Aorta (tissue), 5 donors: ENCODE measurements at regions not wholly inside any gene's neighbourhood (a gene's known extent, or its start where the extent isn't known, plus 50 kb on each side); places are given as distances from the start of the nearest gene placed in this dataset.

Source experiments
- ATAC-seq: fragments of 200-7000 bp; cut with Tn5 transposase; one replicate; pipeline ENCODE4 v1.9.1; 2022; ENCODE audit warnings: moderate library complexity; ENCODE audit not compliant: low FRiP score
- DNase-seq, 2 donors: peaks; one replicate each; pipeline ENCODE4 v3.0.0-alpha.2; 2020
- H3K27ac ChIP-seq, 2 donors: one replicate each; pipeline ENCODE4 v1.5.1; 2013; ENCODE audit warnings: low read length in 2 of 2, mild to moderate bottlenecking in 2 of 2, moderate library complexity in 2 of 2, control low read depth in 1 of 2, inconsistent platforms in 1 of 2, low read depth in 1 of 2
- H3K27me3 ChIP-seq, 2 donors: one replicate each; pipeline ENCODE4 v1.6.1; 2013; ENCODE audit warnings: control low read depth in 1 of 2, low read length in 1 of 2, mild to moderate bottlenecking in 1 of 2, moderate library complexity in 1 of 2; ENCODE audit not compliant: insufficient read depth in 2 of 2, control insufficient read depth in 1 of 2
- H3K36me3 ChIP-seq, 2 donors: one replicate each; pipeline ENCODE4 v1.6.1; 2013; ENCODE audit warnings: control low read depth in 1 of 2, low read length in 1 of 2, mild to moderate bottlenecking in 1 of 2; ENCODE audit not compliant: insufficient read depth in 2 of 2, control insufficient read depth in 1 of 2
- H3K4me1 ChIP-seq, 2 donors: one replicate each; pipeline ENCODE4 v1.6.1; 2013; ENCODE audit warnings: low read length in 2 of 2, control low read depth in 1 of 2, mild to moderate bottlenecking in 1 of 2, moderate library complexity in 1 of 2; ENCODE audit not compliant: insufficient read depth in 2 of 2, control insufficient read depth in 1 of 2
- H3K4me3 ChIP-seq, 2 donors: one replicate each; pipeline ENCODE4 v1.5.1; 2013; ENCODE audit warnings: low read length in 2 of 2, control low read depth in 1 of 2, mild to moderate bottlenecking in 1 of 2
- H3K9me3 ChIP-seq: one replicate; pipeline ENCODE4 v1.6.1; 2013; ENCODE audit warnings: mild to moderate bottlenecking, low read length; ENCODE audit not compliant: control insufficient read depth
- WGBS, 2 donors: extraction: QIAGEN DNeasy Blood & Tissue Kit; methylation state at CpG; one replicate each; pipeline ENCODE4 v1.1.7; 2013; 5-methylcytosine and 5-hydroxymethylcytosine counted together
- intact Hi-C, 2 donors: fragments of 100-400 bp; cut with DNase I; formaldehyde crosslinking; loops; one replicate each; pipeline versions ENCODE4 v1.14.2 to v1.15.0; 2022
- donor health status: healthy with polysubstance abuse.
- donor health status: Bipolar disorder and iron deficiency.
- donor health status: DM: no; HTN: no; CAD: no.
- donor health status: DM: no; HTN: no; CAD: no.
- donor health status: DM: yes; HTN: yes; CAD: no.

DNA sequence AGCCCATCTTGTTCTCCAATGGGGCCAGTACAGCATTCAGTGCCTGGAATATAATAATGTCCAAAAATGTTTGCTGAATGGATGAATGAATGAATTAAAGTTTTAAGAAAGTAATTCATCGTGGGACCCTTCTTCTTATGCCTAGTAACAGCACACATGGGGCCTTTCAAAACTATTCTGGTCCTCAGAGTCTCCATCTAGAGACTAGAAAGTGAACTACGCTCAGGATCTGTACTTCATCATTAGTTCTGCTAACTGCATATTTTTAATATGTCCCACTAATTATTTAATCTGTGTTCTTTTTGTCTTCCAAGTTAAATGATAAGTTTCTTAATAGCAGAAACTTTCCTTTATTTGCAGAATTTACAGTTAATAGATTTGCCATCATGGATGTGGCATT is 172.5 kb downstream of the SMAD2 start:
- Histone ChIP-seq H3K4me3 (no peak overlapping the region), H3K9me3 (peaks cover 3% of the 10 kb centered on the region), H3K27ac (no peak overlapping the region), H3K4me1 (no peaks in the 10 kb centered on the region), H3K36me3 (no peaks in the 10 kb centered on the region), H3K27me3 (no peaks in the 10 kb centered on the region)
- ATAC-seq (no peak), DNase-seq (no peak)
- 70 to 74% methylated on average over 2 of the region's 2 CpGs for WGBS, 2 donors
- intact Hi-C loops, result loop anchor here in 1 of 2 donors (10.0 kb wide), 1 partner anchor 543 kb away; no protein-coding TSS in a partner anchor

DNA sequence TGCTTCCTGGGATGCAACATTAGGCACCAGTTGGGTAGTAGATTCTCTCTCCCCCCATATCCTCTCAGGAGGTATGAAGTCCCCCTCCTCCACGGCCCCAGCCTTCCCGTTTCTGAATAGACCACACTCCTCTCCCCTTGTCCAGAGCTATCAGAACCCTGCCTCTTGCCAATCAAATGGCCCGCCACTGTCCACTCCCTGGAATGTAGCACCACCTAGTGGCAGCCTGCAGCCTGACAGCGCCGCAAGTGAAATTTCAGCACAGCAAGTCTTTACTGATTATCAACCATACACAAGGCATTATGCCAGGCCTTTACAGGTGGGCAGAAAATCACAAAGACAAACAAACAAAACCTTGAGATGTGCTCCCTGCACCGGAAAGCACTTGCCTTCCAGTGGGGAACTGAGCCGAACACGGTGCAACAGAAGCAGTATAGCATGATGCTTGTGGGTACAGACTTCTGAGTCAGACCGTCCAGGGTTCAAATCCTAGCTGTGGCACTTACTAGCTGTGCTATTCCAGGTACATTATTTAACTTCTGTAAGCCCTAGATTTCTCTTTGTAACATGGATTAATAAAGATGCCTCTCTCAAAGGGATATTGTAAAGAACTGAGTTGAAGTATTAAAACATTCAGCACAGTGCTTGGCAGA is 174.0 kb downstream of the SMAD2 start:
- no peak for ATAC-seq
- Histone ChIP-seq H3K9me3 (peaks cover 3% of the 10 kb centered on the region), H3K4me3 (no peak overlapping the region), H3K4me1 (no peaks in the 10 kb centered on the region), H3K27ac (no peak overlapping the region), H3K27me3 (no peaks in the 10 kb centered on the region), H3K36me3 (no peaks in the 10 kb centered on the region)
- intact Hi-C loops, result loop anchor here in 1 of 2 donors (10.0 kb wide), 1 partner anchor 542 kb away; no protein-coding TSS in a partner anchor
- WGBS, 2 donors, result 24 to 28% methylated on average over 9 of the region's 9 CpGs
- DNase-seq, result no peak

GRCh38 chr18:47755102-47755456 is 175.4 kb downstream of the SMAD2 start:
- Histone ChIP-seq H3K9me3 (peaks cover 2% of the 10 kb centered on the region), H3K4me3 (no peak overlapping the region), H3K27me3 (no peaks in the 10 kb centered on the region), H3K27ac (no peak overlapping the region), H3K4me1 (no peaks in the 10 kb centered on the region), H3K36me3 (no peaks in the 10 kb centered on the region)
- no peak for DNase-seq
- intact Hi-C loops, result loop anchor here in 1 of 2 donors (10.0 kb wide), 1 partner anchor 540 kb away; no protein-coding TSS in a partner anchor
- ATAC-seq, result no peak
- 81 to 87% methylated on average over 4 of the region's 4 CpGs for WGBS, 2 donors

GRCh38 chr18:47754311-47755101 is 176.0 kb downstream of the SMAD2 start:
- Histone ChIP-seq H3K36me3 (no peaks in the 10 kb centered on the region), H3K9me3 (peaks cover 2% of the 10 kb centered on the region), H3K4me1 (no peaks in the 10 kb centered on the region), H3K4me3 (no peak overlapping the region), H3K27me3 (no peaks in the 10 kb centered on the region), H3K27ac (no peak overlapping the region)
- ATAC-seq (no peak), DNase-seq (no peak)
- WGBS, 2 donors, result 44 to 51% methylated on average over 29 of the region's 29 CpGs
- intact Hi-C loops, result loop anchor here in 1 of 2 donors (10.0 kb wide), 1 partner anchor 540 kb away; no protein-coding TSS in a partner anchor

DNA sequence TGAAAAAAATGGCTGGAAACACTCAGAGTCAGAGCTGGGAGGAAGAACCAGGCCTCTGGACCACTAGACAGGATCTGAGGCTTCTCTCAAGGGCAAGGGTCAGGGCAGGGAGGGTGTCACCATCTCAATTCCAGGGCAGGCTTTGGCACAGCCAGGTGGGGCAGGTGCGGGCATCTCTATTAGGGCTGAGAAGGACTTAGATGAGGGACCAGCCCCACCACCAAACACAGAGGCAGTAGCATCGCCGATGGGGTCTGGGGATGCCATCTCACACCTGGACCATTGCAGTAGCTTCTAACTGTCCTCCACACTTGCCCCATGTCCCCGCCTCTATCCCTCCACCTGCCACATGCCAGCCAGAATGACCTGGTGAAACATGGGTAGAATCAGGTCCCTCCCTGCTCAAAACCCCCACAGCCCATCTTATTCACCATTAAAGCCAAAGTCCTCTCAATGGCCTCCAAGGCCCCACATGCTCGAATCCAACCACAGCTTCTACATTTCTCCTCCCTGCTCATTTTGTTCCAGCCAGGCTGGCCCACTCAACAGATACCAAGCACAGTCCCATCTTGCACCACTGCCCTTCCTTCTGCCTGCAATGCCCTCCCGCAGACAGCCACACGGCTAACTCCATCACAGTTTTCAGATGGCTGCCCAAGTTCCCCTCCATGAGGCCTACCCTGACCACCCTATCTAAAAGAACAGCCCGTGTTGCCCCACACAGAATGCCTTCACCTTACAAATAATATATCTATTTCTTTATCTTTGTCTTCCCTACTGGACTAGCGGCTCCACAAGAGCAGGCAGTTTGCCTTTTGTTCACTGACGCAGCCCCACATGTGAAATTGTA is 177.4 kb downstream of the SMAD2 start:
- H3K4me3 ChIP-seq, result no peak overlapping the region
- DNase-seq, result no peak
- H3K36me3 ChIP-seq, result no peaks in the 10 kb centered on the region
- H3K27ac ChIP-seq, result no peak overlapping the region
- 95 to 96% methylated on average over 10 of the region's 10 CpGs for WGBS, 2 donors
- no peaks in the 10 kb centered on the region for H3K4me1 ChIP-seq
- ATAC-seq, result no peak
- no peaks in the 10 kb centered on the region for H3K27me3 ChIP-seq
- H3K9me3 ChIP-seq, result peaks cover 2% of the 10 kb centered on the region
- intact Hi-C loops, result loop anchor here in 1 of 2 donors (10.0 kb wide), 1 partner anchor 538 kb away; no protein-coding TSS in a partner anchor

DNA sequence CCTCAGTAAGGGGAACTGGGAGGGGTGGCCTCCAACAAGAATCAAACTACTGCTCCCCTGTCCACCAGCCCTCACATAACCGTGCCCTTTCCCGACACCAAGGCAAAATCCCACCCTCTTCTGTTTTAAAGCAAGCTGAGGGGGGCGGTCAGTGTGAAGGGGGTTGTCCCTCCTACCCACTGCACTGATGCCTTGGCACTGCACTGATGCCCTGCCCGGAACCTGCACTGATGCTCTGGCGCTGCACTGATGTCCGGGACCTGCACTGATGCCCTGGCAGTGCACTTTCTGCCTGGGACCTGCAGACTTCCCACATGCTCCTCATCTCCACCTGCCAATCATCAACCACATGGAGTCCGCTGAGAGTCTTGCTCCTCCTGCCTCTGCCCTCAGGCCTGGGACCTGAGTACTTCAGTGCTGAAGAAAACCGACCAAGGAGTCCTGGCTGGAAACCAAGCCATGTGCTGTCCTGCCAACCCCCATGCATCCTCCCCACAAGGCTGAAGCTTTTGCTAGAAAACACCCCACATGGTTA is 179.5 kb downstream of the SMAD2 start:
- 76% methylated on average over 8 of the region's 8 CpGs for WGBS, 2 donors
- no peaks in the 10 kb centered on the region for H3K36me3 ChIP-seq
- H3K9me3 ChIP-seq, result no peaks in the 10 kb centered on the region
- intact Hi-C loops, result loop anchor here in 1 of 2 donors (10.0 kb wide), 1 partner anchor 536 kb away; no protein-coding TSS in a partner anchor
- no peaks in the 10 kb centered on the region for H3K4me1 ChIP-seq
- ATAC-seq, result no peak
- H3K4me3 ChIP-seq, result no peak overlapping the region
- DNase-seq, result no peak
- no peaks in the 10 kb centered on the region for H3K27me3 ChIP-seq
- H3K27ac ChIP-seq, result no peak overlapping the region

- H3K27ac ChIP-seq, result no peak overlapping the region
- no peak for DNase-seq
- H3K4me3 ChIP-seq, result no peak overlapping the region
- no peaks in the 10 kb centered on the region for H3K9me3 ChIP-seq
- H3K27me3 ChIP-seq, result no peaks in the 10 kb centered on the region
- no peaks in the 10 kb centered on the region for H3K4me1 ChIP-seq
- ATAC-seq, result no peak
- intact Hi-C loops, result loop anchor here (5.0 kb wide), 3 partner anchors 532 to 697 kb away; no protein-coding TSS in a partner anchor
- WGBS, 2 donors, result 91 to 95% methylated on average over 7 of the region's 7 CpGs
- H3K36me3 ChIP-seq, result no peaks in the 10 kb centered on the region
These were observed 180.9 kb downstream of the SMAD2 start for GRCh38 chr18:47749600-47749973.
